ENCODE measurements at regions not wholly inside any gene's neighbourhood (a gene's known extent, or its start where the extent isn't known, plus 50 kb on each side); places are given as distances from the start of the nearest gene placed in this dataset.
"Not testable (repeated sequence)": the region's sequence is repeated elsewhere in the genome, so short reads cannot be mapped to it uniquely, and the experiment has no call there.

GRCh38 chr3:134096214-134096613 is 66.5 kb upstream of the SLCO2A1 start:
- not testable (repeated sequence) for TF ChIP-seq POLR2A (IDR thresholded peaks at IDR 0.05; ENCODE audit: low read length); GATA1 (IDR thresholded peaks at IDR 0.05; ENCODE audit: low read depth, low read length)

Data from erythroblast (primary cell).